H9 (cell line): ENCODE measurements at regions not wholly inside any gene's neighbourhood (a gene's known extent, or its start where the extent isn't known, plus 50 kb on each side); places are given as distances from the start of the nearest gene placed in this dataset.

Experiments
- DNase-seq: peaks from one replicate; pipeline ENCODE4 v3.0.0-alpha.2; 2017
- H2AFZ ChIP-seq: one replicate; pipeline ENCODE4 v1.6.1; 2013; ENCODE audit warnings: mild to moderate bottlenecking, low read length, control low read depth, moderate library complexity
- H2AK5ac ChIP-seq: 2 replicates; pipeline ENCODE4 v1.6.1; 2013; ENCODE audit warnings: low read length, control low read depth, mixed read lengths; ENCODE audit not compliant: insufficient read length
- H2BK120ac ChIP-seq: one replicate; pipeline ENCODE4 v1.6.1; 2013; ENCODE audit warnings: low read depth, mild to moderate bottlenecking, low read length, control low read depth, inconsistent platforms; ENCODE audit not compliant: poor library complexity, severe bottlenecking
- H2BK12ac ChIP-seq: 2 replicates; pipeline ENCODE4 v1.6.1; 2013; ENCODE audit warnings: low read length, control low read depth, mixed read lengths, low read depth; ENCODE audit not compliant: insufficient read length
- H2BK15ac ChIP-seq: 2 replicates; pipeline ENCODE4 v1.6.1; 2013; ENCODE audit warnings: low read depth, low read length, control low read depth
- H2BK20ac ChIP-seq: one replicate; pipeline ENCODE4 v1.6.1; 2013; ENCODE audit warnings: low read depth, mild to moderate bottlenecking, low read length, control low read depth, inconsistent platforms; ENCODE audit not compliant: poor library complexity, severe bottlenecking
- H2BK5ac ChIP-seq: 2 replicates; pipeline ENCODE4 v1.6.1; 2013; ENCODE audit warnings: low read length, control low read depth, mixed read lengths; ENCODE audit not compliant: insufficient read length
- H3K14ac ChIP-seq: 2 replicates; pipeline ENCODE4 v1.6.1; 2013; ENCODE audit warnings: low read length, control low read depth; ENCODE audit not compliant: insufficient read depth
- H3K18ac ChIP-seq: 2 replicates; pipeline ENCODE4 v1.6.1; 2013; ENCODE audit warnings: low read depth, mild to moderate bottlenecking, mixed read lengths, low read length, control low read depth; ENCODE audit not compliant: insufficient read length
- H3K23ac ChIP-seq: 2 replicates; pipeline ENCODE4 v1.6.1; 2013; ENCODE audit warnings: low read length, control low read depth, mixed read lengths, low read depth; ENCODE audit not compliant: insufficient read length
- H3K23me2 ChIP-seq: 2 replicates; pipeline ENCODE4 v1.6.1; 2013; ENCODE audit warnings: low read depth, mild to moderate bottlenecking, mixed read lengths, low read length, control low read depth; ENCODE audit not compliant: insufficient read length, poor library complexity, severe bottlenecking
- H3K27ac ChIP-seq: 2 replicates; pipeline ENCODE4 v1.5.1; 2013; ENCODE audit warnings: low read length, control low read depth, mixed read lengths, low read depth; ENCODE audit not compliant: insufficient read length
- H3K27me3 ChIP-seq: 2 replicates; pipeline ENCODE4 v1.6.1; 2013; ENCODE audit warnings: low read length, control low read depth, inconsistent platforms; ENCODE audit not compliant: insufficient read depth
- H3K4ac ChIP-seq: 2 replicates; pipeline ENCODE4 v1.6.1; 2013; ENCODE audit warnings: low read depth, mild to moderate bottlenecking, control low read depth, inconsistent platforms, low read length, moderate library complexity
- H3K4me1 ChIP-seq: 2 replicates; pipeline ENCODE4 v1.6.1; 2013; ENCODE audit warnings: low read length, control low read depth, inconsistent platforms; ENCODE audit not compliant: insufficient read depth
- H3K4me2 ChIP-seq: 2 replicates; pipeline ENCODE4 v1.6.1; 2013; ENCODE audit warnings: low read length, control low read depth, mixed read lengths; ENCODE audit not compliant: insufficient read length, insufficient read depth
- H3K56ac ChIP-seq: 2 replicates; pipeline ENCODE4 v1.6.1; 2013; ENCODE audit warnings: low read depth, mild to moderate bottlenecking, mixed read lengths, low read length, control low read depth; ENCODE audit not compliant: insufficient read length
- H3K79me1 ChIP-seq: 2 replicates; pipeline ENCODE4 v1.6.1; 2013; ENCODE audit warnings: low read depth, mild to moderate bottlenecking, moderate library complexity, low read length, control low read depth, inconsistent platforms; ENCODE audit not compliant: insufficient read depth, poor library complexity, severe bottlenecking
- H3K79me2 ChIP-seq: 2 replicates; pipeline ENCODE4 v1.6.1; 2013; ENCODE audit warnings: low read length, control low read depth, inconsistent platforms; ENCODE audit not compliant: insufficient read depth
- H3K9ac ChIP-seq: 2 replicates; pipeline ENCODE4 v1.6.1; 2013; ENCODE audit warnings: low read length, control low read depth, mixed read lengths; ENCODE audit not compliant: insufficient read length; ENCODE audit errors: extremely low read depth
- H3K9me3 ChIP-seq: one replicate; pipeline ENCODE4 v1.6.1; 2013; ENCODE audit warnings: low read depth, low read length, inconsistent platforms; ENCODE audit not compliant: control insufficient read depth
- H3T11ph ChIP-seq: one replicate; pipeline ENCODE4 v1.6.1; 2013; ENCODE audit warnings: mild to moderate bottlenecking, low read length, control low read depth, inconsistent platforms
- H4K20me1 ChIP-seq: one replicate; pipeline ENCODE4 v1.6.1; 2013; ENCODE audit not compliant: control insufficient read depth, insufficient read length, insufficient read depth
- H4K5ac ChIP-seq: 2 replicates; pipeline ENCODE4 v1.6.1; 2013; ENCODE audit warnings: low read depth, mild to moderate bottlenecking, mixed read lengths, low read length, control low read depth; ENCODE audit not compliant: insufficient read length
- H4K8ac ChIP-seq: replicated peaks from 2 replicates; pipeline ENCODE4 v1.6.1; 2013; ENCODE audit warnings: low read length, control low read depth, mixed read lengths, low read depth; ENCODE audit not compliant: insufficient read length
- H4K91ac ChIP-seq: 2 replicates; pipeline ENCODE4 v1.6.1; 2013; ENCODE audit warnings: low read depth, mild to moderate bottlenecking, moderate library complexity, mixed read lengths, low read length, control low read depth; ENCODE audit not compliant: insufficient read length
- H3K27ac Mint-ChIP-seq, 3 experiments: 2 replicates in 2 of 3; 3 replicates in 1 of 3; pipeline ENCODE4 v1.8.0; 2020 to 2021; ENCODE audit warnings: mixed read lengths in 3 of 3, mild to moderate bottlenecking in 1 of 3, moderate library complexity in 1 of 3
- H3K27me3 Mint-ChIP-seq: 2 replicates; pipeline ENCODE4 v1.8.0; 2021; ENCODE audit warnings: low read depth, mild to moderate bottlenecking, moderate library complexity, mixed read lengths
- H3K36me3 Mint-ChIP-seq, 3 experiments: 2 replicates in 2 of 3; 3 replicates in 1 of 3; pipeline ENCODE4 v1.8.0; 2020 to 2021; ENCODE audit warnings: low read depth in 3 of 3, mixed read lengths in 3 of 3; ENCODE audit not compliant: insufficient read depth in 1 of 3
- H3K4me1 Mint-ChIP-seq, 2 experiments: 2 replicates each; pipeline ENCODE4 v1.8.0; 2020; ENCODE audit warnings: mixed read lengths in 2 of 2
- H3K4me3 Mint-ChIP-seq, 2 experiments: 2 replicates in 1 of 2; 3 replicates in 1 of 2; pipeline ENCODE4 v1.8.0; 2020 to 2021; ENCODE audit warnings: mild to moderate bottlenecking in 2 of 2, mixed read lengths in 2 of 2, moderate library complexity in 1 of 2
- H3K9me3 Mint-ChIP-seq, 2 experiments: 2 replicates in 1 of 2; 3 replicates in 1 of 2; pipeline ENCODE4 v1.8.0; 2020; ENCODE audit warnings: mild to moderate bottlenecking in 2 of 2, mixed read lengths in 2 of 2, moderate library complexity in 1 of 2
- WGBS: extraction: QIAGEN DNeasy Blood & Tissue Kit; methylation state at CpG from one replicate; pipeline ENCODE4 v1.1.7; 2013; ENCODE audit warnings: missing lambda C conversion rate, low lambda C conversion rate, mixed read lengths; ENCODE audit not compliant: insufficient read length; ENCODE audit errors: extremely low coverage; 5-methylcytosine and 5-hydroxymethylcytosine counted together
- TF ChIP-seq, protein P1 (sequence below): fragments of 200-600 bp; sonication (generic); conservative IDR thresholded peaks from 3 replicates; pipeline ENCODE4 v1.8.0; 2021; ENCODE audit warnings: antibody characterized with exemption, mild to moderate bottlenecking

DNA sequence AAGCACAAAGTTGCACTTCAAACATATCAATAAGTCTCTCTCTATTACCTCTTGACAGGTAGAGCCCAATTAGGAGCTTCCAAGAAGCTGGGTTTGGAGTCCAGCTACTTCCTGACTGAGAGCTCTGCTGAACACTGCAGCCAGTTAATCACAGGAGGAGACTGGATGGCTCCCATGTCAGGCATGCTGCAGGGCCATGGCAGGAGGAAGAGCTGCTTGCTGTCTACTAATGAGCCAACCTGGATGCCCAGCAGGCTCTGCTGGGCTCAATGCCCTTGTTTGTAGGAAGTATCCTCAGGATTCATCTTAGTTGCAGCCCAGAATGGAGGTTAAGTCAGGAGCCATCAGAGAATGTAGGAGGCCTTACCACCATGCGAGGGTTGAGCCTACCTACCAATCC, 91.9 kb downstream of the TMEM215 start:
- no peak for DNase-seq
- no peak overlapping the region for H4K91ac ChIP-seq
- H3K23me2 ChIP-seq, result no peaks in the 10 kb centered on the region
- Mint-ChIP-seq H3K9me3 (no peaks in the 10 kb centered on the region), H3K27ac (no peak overlapping the region), H3K36me3 (no peaks in the 10 kb centered on the region), H3K4me1 (peaks cover 5 to 7% of the 10 kb centered on the region in 2 experiments), H3K4me3 (no peak overlapping the region), H3K27me3 (no peaks in the 10 kb centered on the region; the same call in 1 of the 2 replicates)
- no peaks in the 10 kb centered on the region for H3K27me3 ChIP-seq
- H2BK120ac ChIP-seq, result no peak overlapping the region
- TF ChIP-seq, protein P1, sequence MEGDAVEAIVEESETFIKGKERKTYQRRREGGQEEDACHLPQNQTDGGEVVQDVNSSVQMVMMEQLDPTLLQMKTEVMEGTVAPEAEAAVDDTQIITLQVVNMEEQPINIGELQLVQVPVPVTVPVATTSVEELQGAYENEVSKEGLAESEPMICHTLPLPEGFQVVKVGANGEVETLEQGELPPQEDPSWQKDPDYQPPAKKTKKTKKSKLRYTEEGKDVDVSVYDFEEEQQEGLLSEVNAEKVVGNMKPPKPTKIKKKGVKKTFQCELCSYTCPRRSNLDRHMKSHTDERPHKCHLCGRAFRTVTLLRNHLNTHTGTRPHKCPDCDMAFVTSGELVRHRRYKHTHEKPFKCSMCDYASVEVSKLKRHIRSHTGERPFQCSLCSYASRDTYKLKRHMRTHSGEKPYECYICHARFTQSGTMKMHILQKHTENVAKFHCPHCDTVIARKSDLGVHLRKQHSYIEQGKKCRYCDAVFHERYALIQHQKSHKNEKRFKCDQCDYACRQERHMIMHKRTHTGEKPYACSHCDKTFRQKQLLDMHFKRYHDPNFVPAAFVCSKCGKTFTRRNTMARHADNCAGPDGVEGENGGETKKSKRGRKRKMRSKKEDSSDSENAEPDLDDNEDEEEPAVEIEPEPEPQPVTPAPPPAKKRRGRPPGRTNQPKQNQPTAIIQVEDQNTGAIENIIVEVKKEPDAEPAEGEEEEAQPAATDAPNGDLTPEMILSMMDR, result no peak
- H3K79me1 ChIP-seq, result no peaks in the 10 kb centered on the region
- H3K4me1 ChIP-seq, result no peaks in the 10 kb centered on the region
- H2BK15ac ChIP-seq, result no peak overlapping the region
- H3K23ac ChIP-seq, result no peak overlapping the region
- H2BK5ac ChIP-seq, result no peak overlapping the region
- no peak overlapping the region for H3K9ac ChIP-seq
- no peak overlapping the region for H2BK20ac ChIP-seq
- no peak overlapping the region for H2AK5ac ChIP-seq
- WGBS, result no CpG with 5 or more reads among the region's 1 CpG
- H3K27ac ChIP-seq, result no peak overlapping the region
- no peak overlapping the region for H2BK12ac ChIP-seq
- no peaks in the 10 kb centered on the region for H3K9me3 ChIP-seq
- no peaks in the 10 kb centered on the region for H3K79me2 ChIP-seq
- no peak overlapping the region for H3K4me2 ChIP-seq
- H4K8ac ChIP-seq, result no peak overlapping the region
- no peak overlapping the region for H3T11ph ChIP-seq
- no peak overlapping the region for H3K18ac ChIP-seq
- no peak overlapping the region for H4K5ac ChIP-seq
- no peak overlapping the region for H3K4ac ChIP-seq
- H2AFZ ChIP-seq, result no peak overlapping the region
- no peaks in the 10 kb centered on the region for H4K20me1 ChIP-seq
- no peak overlapping the region for H3K56ac ChIP-seq
- no peak overlapping the region for H3K14ac ChIP-seq
